Vagina (tissue), 2 donors: ENCODE measurements at regions not wholly inside any gene's neighbourhood (a gene's known extent, or its start where the extent isn't known, plus 50 kb on each side); places are given as distances from the start of the nearest gene placed in this dataset.

Source experiments
- CTCF ChIP-seq, 3 experiments: fragments of 450-650 bp in 2 of 3; fragments of 200-600 bp in 1 of 3; sonication (generic) in 1 of 3; IDR thresholded peaks; one replicate each; pipeline ENCODE4 v1.5.1; 2017 to 2019; ENCODE audit warnings: antibody characterized with exemption in 3 of 3, mild to moderate bottlenecking in 2 of 3, moderate library complexity in 2 of 3
- POLR2A ChIP-seq, 2 donors: fragments of 450-650 bp; IDR thresholded peaks; one replicate each; pipeline ENCODE4 v1.6.1; 2017; ENCODE audit warnings: antibody characterized with exemption in 2 of 2, mild to moderate bottlenecking in 2 of 2, moderate library complexity in 2 of 2
- POLR2AphosphoS5 ChIP-seq, 2 donors: sonication (generic); formaldehyde crosslinking; IDR thresholded peaks; one replicate each; pipeline ENCODE4 v1.9.0; 2017; ENCODE audit warnings: antibody characterized with exemption in 2 of 2, mild to moderate bottlenecking in 2 of 2, low read depth in 1 of 2; ENCODE audit not compliant: insufficient read depth in 1 of 2

GRCh38 chr3:29026286-29026685 lies 254.6 kb upstream of the RBMS3 start:
- TF ChIP-seq CTCF (IDR thresholded peaks at IDR 0.05) (no peak), POLR2AphosphoS5 (IDR thresholded peaks at IDR 0.05; ENCODE audit: insufficient read depth in 1 of 2, low read depth in 1 of 2) (no peak), POLR2A (IDR thresholded peaks at IDR 0.05) (no peak)
